ENCODE measurements at regions not wholly inside any gene's neighbourhood (a gene's known extent, or its start where the extent isn't known, plus 50 kb on each side); places are given as distances from the start of the nearest gene placed in this dataset.
A peak's percentile ranks its signal among the peaks of the same experiment; 100 is the strongest.
"Not testable (repeated sequence)": the region's sequence is repeated elsewhere in the genome, so short reads cannot be mapped to it uniquely, and the experiment has no call there.

DNA sequence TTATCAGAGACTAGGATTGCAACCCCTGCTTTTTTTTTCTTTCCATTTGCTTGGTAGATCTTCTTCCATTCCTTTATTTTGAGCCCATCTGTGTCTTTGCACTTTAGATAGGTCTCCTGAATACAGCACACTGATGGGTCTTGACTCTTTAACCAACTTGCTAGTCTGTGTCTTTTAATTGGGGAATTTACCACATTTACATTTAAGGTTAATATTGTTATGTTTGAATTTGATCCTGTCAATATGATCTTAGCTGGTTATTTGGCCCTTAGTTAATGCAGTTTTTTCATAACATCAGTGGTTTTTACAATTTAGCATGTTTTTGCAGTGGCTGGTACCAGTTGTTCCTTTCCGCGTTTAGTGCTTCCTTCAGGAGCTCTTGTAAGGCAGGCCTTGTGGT lies 437.2 kb downstream of the ARL4A start:
- not testable (repeated sequence) for H3K27ac ChIP-seq (ENCODE audit: low read depth, low read length); DNase-seq (ENCODE audit: low read depth in 4 of 6, low spot score in 6 of 6); H3K4me3 ChIP-seq (ENCODE audit: low read depth, low read length); H3K27me3 ChIP-seq (ENCODE audit: control insufficient read depth, insufficient read depth, low read length); H3K36me3 ChIP-seq (ENCODE audit: control insufficient read depth, insufficient read depth, low read length); H3K4me1 ChIP-seq (ENCODE audit: control insufficient read depth, insufficient read depth, low read length); H3K9me3 ChIP-seq (ENCODE audit: control insufficient read depth, insufficient read depth, low read length)
- 100% methylated on average over 2 of the region's 2 CpGs for WGBS (ENCODE audit: insufficient coverage)

DNA sequence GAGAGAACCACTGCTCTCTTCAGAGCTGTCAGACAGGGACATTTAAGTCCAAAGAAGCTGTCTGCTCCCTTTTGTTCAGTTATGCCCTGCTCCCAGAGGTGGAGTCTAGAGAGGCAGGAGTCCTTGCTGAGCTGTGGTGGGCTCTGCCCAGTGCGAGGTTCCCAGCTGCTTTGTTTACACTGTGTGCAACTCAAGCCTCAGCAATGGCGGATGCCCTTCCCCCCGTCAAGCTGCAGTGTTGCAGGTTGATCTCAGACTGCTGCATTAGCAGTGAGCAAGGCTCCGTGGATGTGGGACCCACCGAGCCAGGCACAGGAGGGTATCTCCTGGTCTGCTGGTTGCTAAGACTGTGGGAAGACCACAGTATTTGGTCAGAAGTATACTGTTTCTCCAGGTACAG lies 438.9 kb downstream of the ARL4A start:
- Histone ChIP-seq H3K36me3 (ENCODE audit: control insufficient read depth, insufficient read depth, low read length) (no peaks in the 10 kb centered on the region), H3K27ac (ENCODE audit: low read depth, low read length) (no peak overlapping the region), H3K27me3 (ENCODE audit: control insufficient read depth, insufficient read depth, low read length) (no peaks in the 10 kb centered on the region), H3K4me1 (ENCODE audit: control insufficient read depth, insufficient read depth, low read length) (no peaks in the 10 kb centered on the region), H3K9me3 (ENCODE audit: control insufficient read depth, insufficient read depth, low read length) (no peaks in the 10 kb centered on the region), H3K4me3 (ENCODE audit: low read depth, low read length) (no peak overlapping the region)
- 94% methylated on average over 5 of the region's 5 CpGs for WGBS (ENCODE audit: insufficient coverage)
- DNase-seq (ENCODE audit: low read depth in 4 of 6, low spot score in 6 of 6) = no peak

DNA sequence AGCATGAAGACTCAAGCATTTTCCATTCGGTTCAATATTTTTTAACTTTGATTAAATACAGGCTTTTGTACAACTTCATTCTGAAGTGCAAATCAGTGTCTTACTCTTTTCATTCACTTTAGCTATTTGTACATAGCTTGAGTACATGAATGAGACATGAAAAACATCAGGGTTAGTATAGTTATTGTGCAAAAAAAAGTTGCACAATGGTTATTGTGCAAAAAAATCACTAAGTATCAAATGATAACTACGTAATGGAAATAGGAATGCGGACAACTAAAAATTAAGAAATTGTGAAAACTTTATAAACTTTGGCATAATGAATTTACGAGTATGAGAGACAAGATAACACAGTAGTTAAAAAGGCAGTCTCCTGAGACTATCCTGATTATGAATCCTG lies 442.9 kb downstream of the ARL4A start:
- no peaks in the 10 kb centered on the region for H3K27me3 ChIP-seq (ENCODE audit: control insufficient read depth, insufficient read depth, low read length)
- no peak overlapping the region for H3K4me3 ChIP-seq (ENCODE audit: low read depth, low read length)
- H3K4me1 ChIP-seq (ENCODE audit: control insufficient read depth, insufficient read depth, low read length) = no peaks in the 10 kb centered on the region
- H3K27ac ChIP-seq (ENCODE audit: low read depth, low read length) = no peak overlapping the region
- H3K36me3 ChIP-seq (ENCODE audit: control insufficient read depth, insufficient read depth, low read length) = no peaks in the 10 kb centered on the region
- no peak for DNase-seq (ENCODE audit: low read depth in 4 of 6, low spot score in 6 of 6)
- H3K9me3 ChIP-seq (ENCODE audit: control insufficient read depth, insufficient read depth, low read length) = no peaks in the 10 kb centered on the region
- WGBS (ENCODE audit: insufficient coverage) = 100% methylated on average over 1 of the region's 4 CpGs

DNA sequence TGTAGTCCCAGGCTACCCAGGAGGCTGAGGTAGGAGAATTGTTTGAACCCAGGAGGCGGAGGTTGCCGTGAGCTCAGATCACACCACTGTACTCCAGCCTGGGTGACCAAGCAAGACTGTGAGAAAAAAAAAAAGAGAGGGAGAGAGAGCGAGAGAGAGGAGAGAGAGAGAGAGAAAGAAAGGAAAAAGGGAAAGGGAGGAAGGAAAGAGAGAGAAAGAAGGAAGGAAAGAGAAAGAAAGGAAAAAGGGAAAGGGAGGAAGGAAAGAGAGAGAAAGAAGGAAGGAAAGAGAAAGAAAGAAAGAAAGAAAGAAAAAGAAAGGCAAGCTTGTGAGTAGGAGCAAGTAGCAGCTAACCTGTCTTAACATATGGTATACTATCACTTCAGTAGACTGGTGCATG lies 443.5 kb downstream of the ARL4A start:
- not testable (repeated sequence) for DNase-seq (ENCODE audit: low read depth in 4 of 6, low spot score in 6 of 6); H3K27ac ChIP-seq (ENCODE audit: low read depth, low read length); H3K27me3 ChIP-seq (ENCODE audit: control insufficient read depth, insufficient read depth, low read length); H3K9me3 ChIP-seq (ENCODE audit: control insufficient read depth, insufficient read depth, low read length); H3K4me1 ChIP-seq (ENCODE audit: control insufficient read depth, insufficient read depth, low read length); H3K4me3 ChIP-seq (ENCODE audit: low read depth, low read length); H3K36me3 ChIP-seq (ENCODE audit: control insufficient read depth, insufficient read depth, low read length)
- 79% methylated on average over 2 of the region's 3 CpGs for WGBS (ENCODE audit: insufficient coverage)

DNA sequence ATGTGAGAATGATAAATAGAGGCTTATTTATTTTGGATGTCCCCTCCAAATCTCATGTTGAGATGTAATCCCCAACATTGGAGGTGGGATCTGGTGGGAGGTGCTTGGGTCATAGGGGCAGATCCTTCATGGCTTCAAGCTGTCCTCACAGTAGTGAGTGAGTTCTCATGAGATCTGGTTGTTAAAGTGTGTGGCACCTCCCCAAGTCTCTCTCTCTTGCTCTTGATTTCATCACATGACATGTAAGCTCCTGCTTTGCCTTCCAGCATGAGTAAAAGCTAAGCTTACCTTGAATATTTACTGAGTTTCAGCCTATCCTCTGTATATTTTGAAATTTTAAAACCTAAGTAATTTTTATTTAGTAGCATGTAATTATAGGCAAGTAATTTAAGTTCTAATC lies 444.9 kb downstream of the ARL4A start:
- H3K4me3 ChIP-seq (ENCODE audit: low read depth, low read length) = no peak overlapping the region
- DNase-seq (ENCODE audit: low read depth in 4 of 6, low spot score in 6 of 6) = no peak
- H3K9me3 ChIP-seq (ENCODE audit: control insufficient read depth, insufficient read depth, low read length) = no peaks in the 10 kb centered on the region
- no peak overlapping the region for H3K27ac ChIP-seq (ENCODE audit: low read depth, low read length)
- H3K36me3 ChIP-seq (ENCODE audit: control insufficient read depth, insufficient read depth, low read length) = no peaks in the 10 kb centered on the region
- no peaks in the 10 kb centered on the region for H3K4me1 ChIP-seq (ENCODE audit: control insufficient read depth, insufficient read depth, low read length)
- no peaks in the 10 kb centered on the region for H3K27me3 ChIP-seq (ENCODE audit: control insufficient read depth, insufficient read depth, low read length)

GRCh38 chr7:13136345-13136744 lies 448.9 kb downstream of the ARL4A start:
- not testable (repeated sequence) for DNase-seq (ENCODE audit: low read depth in 4 of 6, low spot score in 6 of 6); H3K4me3 ChIP-seq (ENCODE audit: low read depth, low read length); H3K9me3 ChIP-seq (ENCODE audit: control insufficient read depth, insufficient read depth, low read length); H3K27me3 ChIP-seq (ENCODE audit: control insufficient read depth, insufficient read depth, low read length); H3K36me3 ChIP-seq (ENCODE audit: control insufficient read depth, insufficient read depth, low read length); H3K27ac ChIP-seq (ENCODE audit: low read depth, low read length); H3K4me1 ChIP-seq (ENCODE audit: control insufficient read depth, insufficient read depth, low read length)
- WGBS (ENCODE audit: insufficient coverage) = no CpG with 5 or more reads among the region's 6 CpGs

DNA sequence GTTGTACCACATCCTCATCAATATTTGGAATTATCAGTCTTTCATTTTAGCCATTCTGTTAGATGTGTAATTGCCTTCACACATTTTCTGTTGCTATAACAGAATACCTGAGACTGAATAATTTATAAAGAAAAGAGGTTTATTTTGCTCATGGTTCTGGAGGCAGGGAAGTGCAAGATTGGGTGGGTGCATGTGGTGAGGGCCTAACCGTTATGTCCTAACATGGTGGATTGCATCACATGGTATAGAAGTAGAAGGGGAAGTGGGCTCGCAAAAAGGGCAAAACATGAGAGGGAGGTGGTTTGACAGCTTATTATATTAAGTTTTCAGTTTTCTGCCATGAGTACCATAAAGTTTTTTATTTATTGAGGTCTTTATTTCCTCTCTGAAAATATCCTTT lies 452.0 kb downstream of the ARL4A start:
- Histone ChIP-seq H3K4me3 (ENCODE audit: low read depth, low read length) (no peak overlapping the region), H3K9me3 (ENCODE audit: control insufficient read depth, insufficient read depth, low read length) (no peaks in the 10 kb centered on the region), H3K4me1 (ENCODE audit: control insufficient read depth, insufficient read depth, low read length) (no peaks in the 10 kb centered on the region), H3K36me3 (ENCODE audit: control insufficient read depth, insufficient read depth, low read length) (no peaks in the 10 kb centered on the region), H3K27me3 (ENCODE audit: control insufficient read depth, insufficient read depth, low read length) (no peaks in the 10 kb centered on the region), H3K27ac (ENCODE audit: low read depth, low read length) (no peak overlapping the region)
- 100% methylated on average over 1 of the region's 2 CpGs for WGBS (ENCODE audit: insufficient coverage)
- DNase-seq (ENCODE audit: low read depth in 4 of 6, low spot score in 6 of 6) = no peak

DNA sequence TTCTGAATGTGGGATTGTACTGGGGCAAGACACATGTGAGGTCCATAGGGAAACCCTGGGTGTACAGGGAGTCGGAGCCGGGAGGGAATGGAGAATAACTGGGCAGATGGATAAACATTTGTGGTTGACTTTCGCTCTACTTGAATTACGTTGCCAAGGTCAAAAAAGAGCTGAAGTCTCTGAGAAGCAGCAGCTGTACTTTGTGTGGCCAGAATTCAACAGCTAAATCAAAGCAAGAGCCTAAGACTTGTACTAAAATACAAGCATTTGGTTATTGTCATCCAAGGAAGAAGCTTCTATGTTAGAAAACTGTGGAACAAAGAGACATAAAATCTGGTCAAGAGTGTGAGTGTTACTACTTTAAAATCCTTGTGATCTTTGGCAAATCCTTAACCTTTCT lies 457.2 kb downstream of the ARL4A start:
- Histone ChIP-seq H3K4me3 (ENCODE audit: low read depth, low read length) (no peak overlapping the region), H3K36me3 (ENCODE audit: control insufficient read depth, insufficient read depth, low read length) (no peaks in the 10 kb centered on the region), H3K27me3 (ENCODE audit: control insufficient read depth, insufficient read depth, low read length) (no peaks in the 10 kb centered on the region), H3K9me3 (ENCODE audit: control insufficient read depth, insufficient read depth, low read length) (no peaks in the 10 kb centered on the region), H3K27ac (ENCODE audit: low read depth, low read length) (peak overlapping the region; percentile 50), H3K4me1 (ENCODE audit: control insufficient read depth, insufficient read depth, low read length) (no peaks in the 10 kb centered on the region)
- 54% methylated on average over 3 of the region's 4 CpGs for WGBS (ENCODE audit: insufficient coverage)
- peak in 1 of 6 donors; percentile 58 for DNase-seq (ENCODE audit: low read depth in 4 of 6, low spot score in 6 of 6)

DNA sequence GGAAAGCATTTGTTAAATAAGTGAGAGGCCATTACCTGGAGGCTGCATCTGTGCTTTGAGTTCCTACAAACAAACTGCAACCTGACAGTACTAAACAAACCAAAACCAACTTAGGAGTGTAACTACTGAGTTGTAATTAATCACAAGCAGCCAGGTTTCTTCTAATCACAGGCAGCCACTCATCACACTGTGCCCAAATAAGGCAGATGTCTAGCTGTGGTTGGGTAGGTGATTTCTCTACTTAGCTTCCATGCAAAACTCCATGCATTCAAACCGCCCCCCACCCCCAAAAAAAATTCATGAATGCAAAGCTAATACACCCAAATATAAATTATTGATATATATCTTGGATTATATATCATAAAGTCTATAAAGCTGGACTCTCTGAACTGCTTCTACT lies 461.1 kb downstream of the ARL4A start:
- no peaks in the 10 kb centered on the region for H3K9me3 ChIP-seq (ENCODE audit: control insufficient read depth, insufficient read depth, low read length)
- H3K27me3 ChIP-seq (ENCODE audit: control insufficient read depth, insufficient read depth, low read length) = no peaks in the 10 kb centered on the region
- H3K27ac ChIP-seq (ENCODE audit: low read depth, low read length) = no peak overlapping the region
- no CpG with 5 or more reads among the region's 1 CpG for WGBS (ENCODE audit: insufficient coverage)
- H3K4me3 ChIP-seq (ENCODE audit: low read depth, low read length) = no peak overlapping the region
- H3K36me3 ChIP-seq (ENCODE audit: control insufficient read depth, insufficient read depth, low read length) = no peaks in the 10 kb centered on the region
- DNase-seq (ENCODE audit: low read depth in 4 of 6, low spot score in 6 of 6) = no peak
- H3K4me1 ChIP-seq (ENCODE audit: control insufficient read depth, insufficient read depth, low read length) = no peaks in the 10 kb centered on the region

- no peaks in the 10 kb centered on the region for H3K4me1 ChIP-seq (ENCODE audit: control insufficient read depth, insufficient read depth, low read length)
- no peaks in the 10 kb centered on the region for H3K36me3 ChIP-seq (ENCODE audit: control insufficient read depth, insufficient read depth, low read length)
- no peak overlapping the region for H3K4me3 ChIP-seq (ENCODE audit: low read depth, low read length)
- no CpG with 5 or more reads among the region's 1 CpG for WGBS (ENCODE audit: insufficient coverage)
- no peak overlapping the region for H3K27ac ChIP-seq (ENCODE audit: low read depth, low read length)
- DNase-seq (ENCODE audit: low read depth in 4 of 6, low spot score in 6 of 6) = no peak
- no peaks in the 10 kb centered on the region for H3K27me3 ChIP-seq (ENCODE audit: control insufficient read depth, insufficient read depth, low read length)
- H3K9me3 ChIP-seq (ENCODE audit: control insufficient read depth, insufficient read depth, low read length) = no peaks in the 10 kb centered on the region
These were observed 464.5 kb downstream of the ARL4A start for GRCh38 chr7:13151978-13152377.

- Histone ChIP-seq H3K9me3 (ENCODE audit: control insufficient read depth, insufficient read depth, low read length) (no peaks in the 10 kb centered on the region), H3K27ac (ENCODE audit: low read depth, low read length) (no peak overlapping the region), H3K27me3 (ENCODE audit: control insufficient read depth, insufficient read depth, low read length) (no peaks in the 10 kb centered on the region), H3K4me3 (ENCODE audit: low read depth, low read length) (no peak overlapping the region), H3K36me3 (ENCODE audit: control insufficient read depth, insufficient read depth, low read length) (no peaks in the 10 kb centered on the region), H3K4me1 (ENCODE audit: control insufficient read depth, insufficient read depth, low read length) (no peaks in the 10 kb centered on the region)
- no peak for DNase-seq (ENCODE audit: low read depth in 4 of 6, low spot score in 6 of 6)
These were observed 465.3 kb downstream of the ARL4A start for GRCh38 chr7:13152755-13153154.
